HG02610 (cell line): ENCODE measurements at regions not wholly inside any gene's neighbourhood (a gene's known extent, or its start where the extent isn't known, plus 50 kb on each side); places are given as distances from the start of the nearest gene placed in this dataset.
"Not testable (repeated sequence)": the region's sequence is repeated elsewhere in the genome, so short reads cannot be mapped to it uniquely, and the experiment has no call there.

ENCODE experiments used
- ATAC-seq: cut with Tn5 transposase; IDR thresholded peaks from one replicate; pipeline ENCODE4 v1.9.1; 2021; ENCODE audit warnings: mild to moderate bottlenecking, moderate library complexity; ENCODE audit not compliant: unreplicated experiment

GRCh38 chr3:177249203-177249602 is 51.9 kb upstream of the TBL1XR1 start:
- ATAC-seq: no peak

GRCh38 chr3:177250151-177250550 is 52.9 kb upstream of the TBL1XR1 start:
- ATAC-seq: no peak

- ATAC-seq: no peak
Measured at GRCh38 chr3:177251755-177252154, 54.5 kb upstream of the TBL1XR1 start.

GRCh38 chr3:177257006-177257405 is 59.7 kb upstream of the TBL1XR1 start:
- no peak for ATAC-seq

- ATAC-seq: no peak
Measured at GRCh38 chr3:177257625-177258024, 60.3 kb upstream of the TBL1XR1 start.

GRCh38 chr3:177262396-177262795 is 65.1 kb upstream of the TBL1XR1 start:
- ATAC-seq: no peak

GRCh38 chr3:177263615-177264368 is 66.5 kb upstream of the TBL1XR1 start:
- no peak for ATAC-seq

- ATAC-seq: not testable (repeated sequence)
Measured at GRCh38 chr3:177271811-177272501, 74.7 kb upstream of the TBL1XR1 start.

- no peak for ATAC-seq
Measured at GRCh38 chr3:177278016-177278415, 80.7 kb upstream of the TBL1XR1 start.

- ATAC-seq: no peak
Measured at GRCh38 chr3:177279118-177279815, 82.0 kb upstream of the TBL1XR1 start.

- no peak for ATAC-seq
Measured at GRCh38 chr3:177281292-177282118, 84.2 kb upstream of the TBL1XR1 start.

GRCh38 chr3:177282119-177282655 is 84.9 kb upstream of the TBL1XR1 start:
- no peak for ATAC-seq

- ATAC-seq: no peak
Measured at GRCh38 chr3:177283983-177284382, 86.7 kb upstream of the TBL1XR1 start.

- ATAC-seq: no peak
Measured at GRCh38 chr3:177284383-177284881, 87.2 kb upstream of the TBL1XR1 start.

GRCh38 chr3:177286034-177286433 is 88.8 kb upstream of the TBL1XR1 start:
- no peak for ATAC-seq

- no peak for ATAC-seq
Measured at GRCh38 chr3:177287231-177287630, 89.9 kb upstream of the TBL1XR1 start.

GRCh38 chr3:177290633-177291032 is 93.4 kb upstream of the TBL1XR1 start:
- ATAC-seq: no peak

- no peak for ATAC-seq
Measured at GRCh38 chr3:177294221-177294620, 96.9 kb upstream of the TBL1XR1 start.

GRCh38 chr3:177295116-177295515 is 97.8 kb upstream of the TBL1XR1 start:
- ATAC-seq: no peak

GRCh38 chr3:177299250-177299649 is 102.0 kb upstream of the TBL1XR1 start:
- no peak for ATAC-seq
